DMS 273 (cell line): ENCODE measurements at regions not wholly inside any gene's neighbourhood (a gene's known extent, or its start where the extent isn't known, plus 50 kb on each side); places are given as distances from the start of the nearest gene placed in this dataset.

Experiments used
- DNase-seq: peaks from one replicate; lab custom pipeline; 2025; ENCODE audit not compliant: unreplicated experiment; lab: John Stamatoyannopoulos, UW

DNA sequence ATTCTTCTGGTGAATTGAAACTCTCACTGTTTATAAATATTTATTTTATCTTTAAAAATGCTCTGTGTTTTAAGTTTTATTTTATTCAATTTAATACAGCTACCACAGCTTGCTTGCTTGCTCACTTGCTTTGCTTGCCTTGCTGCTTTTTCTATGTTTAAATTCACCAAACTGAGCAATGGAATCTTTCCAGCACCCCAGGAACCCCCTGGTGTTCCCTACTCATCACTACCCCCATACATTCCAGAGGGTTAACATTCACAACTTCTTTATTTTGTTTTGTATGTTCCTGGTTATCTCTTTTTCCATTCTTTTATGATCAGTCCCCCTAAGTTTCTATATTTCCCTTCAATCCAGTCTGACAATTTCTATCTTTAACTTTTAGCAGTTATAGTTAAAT is 166.5 kb upstream of the COL1A2 start:
- DNase-seq: no peak

DNA sequence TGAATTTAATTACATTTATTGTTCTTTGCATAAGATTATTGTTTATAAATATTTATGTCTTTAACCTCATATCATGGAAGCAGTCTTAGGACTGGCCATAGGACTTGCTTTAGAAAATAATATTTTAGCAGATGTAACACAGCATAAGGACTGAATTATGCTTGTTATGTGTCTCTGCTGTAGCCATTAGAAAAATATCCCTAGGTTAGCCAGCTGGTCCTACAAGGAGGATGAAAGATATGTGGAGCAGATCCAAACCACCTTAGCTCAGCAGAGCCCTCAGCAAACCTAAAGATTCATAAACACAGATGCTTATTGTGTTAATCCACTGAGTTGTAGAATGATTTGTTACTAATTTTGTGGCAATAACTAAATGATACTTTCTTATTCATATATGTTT is 166.0 kb upstream of the COL1A2 start:
- peak; percentile 54 for DNase-seq

DNA sequence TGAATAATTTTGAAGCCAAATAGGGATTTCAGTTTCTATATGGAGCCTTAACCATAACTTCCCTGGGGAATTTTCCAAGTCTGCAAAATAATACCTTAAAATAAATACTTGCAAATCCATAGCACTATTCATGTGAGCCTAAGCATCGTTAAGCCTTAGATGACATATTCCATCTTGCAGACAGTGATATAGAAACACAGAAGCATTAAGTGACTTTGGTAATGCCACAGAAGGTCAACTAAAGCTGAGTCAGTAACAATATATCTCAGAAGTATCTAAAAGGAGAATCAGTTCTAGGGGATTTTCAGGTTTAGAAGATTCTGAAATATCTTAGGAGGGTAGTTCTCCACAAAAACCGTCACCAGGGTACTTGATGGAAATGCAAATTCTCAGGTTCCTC is 163.4 kb upstream of the COL1A2 start:
- DNase-seq: no peak

DNA sequence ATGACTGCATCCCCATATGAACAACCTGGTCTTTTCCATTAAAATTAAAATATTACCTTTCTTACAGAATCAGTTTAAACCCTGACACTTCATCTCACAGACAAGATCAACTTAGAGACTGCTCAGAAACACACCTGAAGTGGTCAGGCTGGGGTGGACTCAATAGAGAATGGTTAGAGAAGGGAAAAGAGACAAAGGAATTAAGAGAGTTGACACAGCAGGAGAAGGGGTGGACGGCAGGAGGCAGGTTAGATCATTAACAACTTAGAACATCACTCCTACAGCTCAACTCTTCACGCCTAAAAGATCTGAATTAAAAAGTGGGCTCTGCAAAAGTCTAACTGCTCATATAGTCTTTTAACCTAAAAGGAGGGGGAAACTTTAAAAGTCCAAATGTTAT is 157.7 kb upstream of the COL1A2 start:
- no peak for DNase-seq

DNA sequence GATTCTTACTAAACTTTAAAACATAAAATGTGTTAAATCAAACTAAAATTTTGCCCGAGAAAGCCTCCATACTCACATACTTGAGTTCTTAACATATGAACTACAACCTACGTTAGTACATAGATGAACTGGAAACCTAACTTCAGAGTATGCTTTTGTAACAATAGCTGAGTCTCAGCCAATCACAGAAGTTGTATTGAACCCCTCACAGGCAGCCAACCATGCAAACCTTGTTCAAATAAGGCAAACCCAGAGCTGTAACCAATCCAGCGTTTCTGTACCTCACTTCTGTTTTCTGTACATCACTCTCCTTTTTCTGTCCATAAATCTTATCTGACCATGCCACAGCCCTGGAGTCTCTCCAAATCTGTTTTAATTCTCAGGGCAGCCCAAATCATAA is 157.3 kb upstream of the COL1A2 start:
- no peak for DNase-seq

DNA sequence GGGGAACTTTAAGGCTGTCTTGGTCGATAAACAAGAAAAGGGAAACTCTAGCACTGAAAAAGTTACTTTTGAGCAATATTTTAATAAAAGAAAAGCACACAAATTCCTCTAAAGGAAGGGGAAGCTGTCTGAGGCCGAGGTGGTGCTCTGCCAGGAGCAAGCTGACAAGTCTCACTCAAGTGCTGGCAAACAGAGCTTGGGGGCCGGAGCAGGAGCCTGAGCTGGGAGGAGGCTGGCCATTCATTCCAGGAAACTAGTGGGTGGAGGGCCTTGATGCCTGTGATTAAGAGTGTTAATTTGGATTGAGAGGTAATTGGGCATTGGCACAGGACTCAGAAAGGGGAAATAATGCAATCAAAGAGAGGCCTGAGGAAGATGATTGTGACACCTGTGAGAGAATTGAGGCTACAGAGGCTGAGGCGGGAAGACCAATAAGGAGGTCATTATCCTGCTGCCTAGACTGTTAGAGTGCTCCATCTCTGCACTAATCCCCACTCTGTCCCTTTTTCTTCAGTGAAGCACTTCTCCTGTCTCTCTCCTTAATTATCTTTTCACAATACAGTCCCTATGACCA is 154.9 kb upstream of the COL1A2 start:
- DNase-seq: no peak

DNA sequence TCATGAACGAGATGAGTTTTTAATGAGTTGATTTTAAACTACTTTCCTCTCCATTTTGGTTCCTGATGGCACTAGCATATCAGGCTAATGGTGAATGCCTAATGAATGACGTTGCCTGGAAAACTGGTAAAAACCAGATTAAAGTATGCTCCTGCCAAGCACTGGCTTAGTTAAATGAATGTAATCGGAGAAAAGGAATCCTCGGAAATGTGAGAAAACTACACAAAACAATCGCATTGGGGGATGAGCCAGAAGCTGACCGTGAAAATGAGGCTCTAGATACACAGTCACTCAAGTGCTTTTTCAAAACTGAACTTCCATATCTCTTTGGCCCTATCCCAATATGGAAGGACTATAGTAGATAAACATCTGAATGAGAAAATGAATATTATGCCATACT is 153.8 kb upstream of the COL1A2 start:
- DNase-seq: no peak

DNA sequence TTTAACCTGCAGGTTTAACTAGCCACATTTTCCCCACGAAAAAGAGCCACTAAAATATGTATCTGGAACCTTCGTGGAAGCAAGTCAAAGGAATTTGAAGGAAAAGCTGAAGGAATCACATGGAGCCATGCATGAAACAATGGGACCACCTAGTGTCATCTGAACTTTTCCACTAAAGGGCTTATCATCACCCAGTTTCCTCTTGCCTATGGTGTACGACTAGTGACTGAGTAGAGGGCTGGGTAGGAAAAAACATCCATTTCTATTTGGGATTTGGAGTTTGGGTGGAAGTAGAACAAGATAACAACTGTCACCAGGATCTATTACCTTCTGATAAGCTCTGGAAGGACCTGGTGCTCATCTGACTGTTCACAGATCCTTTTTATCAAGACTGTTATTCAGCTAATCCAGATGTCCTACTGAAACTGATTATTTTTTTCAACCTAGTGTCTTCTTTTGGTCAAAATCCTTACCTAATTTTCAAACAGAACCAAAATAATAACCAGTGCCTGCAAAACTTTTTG is 153.2 kb upstream of the COL1A2 start:
- DNase-seq: no peak

DNA sequence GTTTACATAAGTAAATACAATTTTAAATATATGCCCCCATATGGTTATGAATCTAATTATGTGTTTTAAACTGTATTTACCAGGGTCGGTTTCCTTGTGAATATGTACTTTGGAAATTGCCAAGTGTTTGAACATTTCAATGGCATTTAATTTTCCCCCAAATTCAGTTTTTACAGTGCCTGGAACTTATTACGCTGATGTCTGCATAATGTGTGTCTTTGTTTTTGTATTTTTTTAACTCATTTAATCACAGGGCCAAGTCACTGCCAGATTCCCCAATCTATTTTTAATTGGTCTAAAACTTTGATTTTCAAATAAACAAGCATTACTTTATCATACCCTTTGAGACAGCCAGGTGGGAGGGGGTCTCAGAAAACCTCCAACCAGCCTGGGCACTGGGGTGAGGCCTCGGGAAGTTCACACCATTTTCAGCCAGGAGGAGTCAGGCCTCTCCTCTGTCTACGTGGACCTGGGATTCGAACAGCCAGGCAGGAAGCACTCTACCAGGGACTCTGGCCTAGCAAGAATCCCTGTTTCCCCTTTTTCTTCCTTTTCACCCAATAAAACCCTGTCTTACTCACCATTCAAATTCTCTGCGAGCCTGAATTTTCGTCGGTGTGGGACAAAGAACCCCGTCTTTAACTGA is 151.5 kb upstream of the COL1A2 start:
- DNase-seq: no peak

DNA sequence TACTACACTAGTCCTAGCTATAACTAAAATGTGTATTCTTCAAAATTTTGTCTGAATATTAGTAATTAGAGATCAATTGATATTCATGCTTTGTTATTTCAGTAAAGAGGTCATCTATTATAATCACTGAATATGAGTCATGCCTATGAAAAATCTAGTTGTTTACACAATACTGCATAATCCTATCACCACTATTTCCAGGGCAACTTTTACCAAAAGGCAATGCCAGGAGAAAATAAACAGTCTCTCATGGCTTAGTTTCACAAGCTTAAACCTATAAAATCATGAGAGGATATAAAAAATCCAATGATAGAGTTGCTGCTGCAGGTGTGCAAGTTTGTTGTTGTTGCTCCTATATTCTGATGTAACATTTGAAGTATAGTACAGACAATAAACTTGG is 149.9 kb upstream of the COL1A2 start:
- no peak for DNase-seq

DNA sequence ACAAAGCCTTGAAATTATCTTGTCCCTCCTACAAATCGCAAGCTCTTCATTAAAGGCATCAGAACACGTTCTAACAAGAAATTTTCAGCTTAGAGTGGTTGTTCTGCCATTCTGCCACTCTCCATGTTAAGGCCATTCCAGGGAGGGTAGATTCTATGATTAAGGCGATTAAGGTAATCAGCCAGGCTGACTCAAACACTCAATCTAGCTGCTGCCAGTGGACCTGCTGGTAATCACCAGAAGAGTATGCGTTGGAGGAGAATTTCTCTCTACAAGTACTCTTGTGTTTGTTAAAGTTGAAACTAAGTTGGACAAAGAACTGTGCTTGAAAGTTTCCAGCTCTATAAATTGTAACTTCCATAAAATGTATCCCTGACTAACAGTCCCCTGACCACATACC is 149.2 kb upstream of the COL1A2 start:
- no peak for DNase-seq

DNA sequence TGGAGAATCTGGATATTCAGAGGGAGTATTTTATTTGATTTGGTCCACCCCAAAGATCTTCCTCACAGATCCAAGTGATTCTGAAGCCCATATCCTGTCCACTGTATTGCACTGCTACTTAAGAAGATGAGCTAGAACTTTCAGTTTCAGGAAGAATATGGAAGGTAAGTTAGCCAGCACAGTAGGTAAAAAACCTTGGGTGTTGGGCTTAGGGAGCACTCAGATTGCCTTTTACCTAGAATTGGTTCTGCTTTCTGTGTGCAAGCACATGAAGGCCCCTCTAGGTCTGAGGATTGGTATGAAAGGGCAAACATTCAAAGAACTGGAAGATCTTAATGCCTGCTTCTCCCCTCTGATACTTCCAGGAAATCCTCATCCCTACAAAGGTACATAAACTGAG is 146.7 kb upstream of the COL1A2 start:
- DNase-seq: no peak

DNA sequence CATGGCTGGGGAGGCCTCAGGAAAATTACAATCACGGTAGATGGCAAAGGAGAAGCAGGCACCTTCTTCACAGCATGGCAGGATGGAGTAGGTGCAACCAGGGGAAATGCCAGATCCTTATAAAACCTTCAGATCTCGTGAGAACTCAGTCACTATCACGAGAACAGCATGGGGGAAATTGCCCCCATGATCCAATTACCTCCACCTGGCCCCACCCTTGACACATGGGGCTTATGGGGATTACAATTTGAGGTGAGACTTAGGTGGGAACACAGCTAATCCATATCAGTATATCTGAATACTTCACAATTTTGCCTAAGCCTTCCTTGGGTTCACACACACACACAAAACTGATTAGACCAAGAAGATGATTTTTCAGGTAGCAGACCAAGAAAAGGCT is 145.1 kb upstream of the COL1A2 start:
- no peak for DNase-seq

DNA sequence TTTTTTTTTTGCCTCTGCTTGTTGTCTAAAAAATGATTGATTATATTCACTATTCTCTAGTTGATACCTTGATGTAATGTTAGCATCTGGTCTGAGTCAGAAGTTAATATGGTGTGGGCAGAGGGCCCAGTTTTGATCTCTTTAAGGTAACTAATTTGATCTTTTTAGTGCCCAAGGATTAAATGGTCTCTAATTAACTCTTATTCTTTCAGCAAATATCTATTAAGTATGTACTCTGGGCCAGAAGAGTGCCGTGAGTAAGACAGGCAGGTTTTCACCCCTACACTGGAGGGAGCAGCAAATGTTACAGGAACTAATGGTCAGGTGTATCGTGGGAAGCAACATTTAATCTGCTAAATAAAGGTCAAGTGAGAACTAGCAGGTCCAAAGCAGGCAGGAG is 144.6 kb upstream of the COL1A2 start:
- peak; percentile 68 for DNase-seq

DNA sequence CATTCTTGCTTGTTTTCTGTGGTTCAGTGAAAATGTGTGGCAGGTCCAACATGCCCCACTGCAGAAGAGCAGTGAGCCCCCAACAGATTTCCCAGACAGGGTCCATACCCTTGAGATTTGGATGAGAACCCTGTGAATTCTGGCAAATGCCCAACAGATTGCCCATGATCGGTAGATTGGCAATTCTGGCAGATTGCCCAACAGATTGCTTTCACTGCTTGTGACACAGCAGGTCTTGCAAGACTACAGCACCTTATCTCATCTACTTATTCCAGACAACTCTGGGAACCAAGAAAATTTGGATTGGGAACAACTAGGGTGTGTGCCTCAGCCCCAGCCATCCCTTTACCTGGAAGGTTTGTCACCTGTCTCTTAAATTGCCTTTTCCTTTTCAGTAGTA is 143.7 kb upstream of the COL1A2 start:
- DNase-seq: peak; percentile 63

DNA sequence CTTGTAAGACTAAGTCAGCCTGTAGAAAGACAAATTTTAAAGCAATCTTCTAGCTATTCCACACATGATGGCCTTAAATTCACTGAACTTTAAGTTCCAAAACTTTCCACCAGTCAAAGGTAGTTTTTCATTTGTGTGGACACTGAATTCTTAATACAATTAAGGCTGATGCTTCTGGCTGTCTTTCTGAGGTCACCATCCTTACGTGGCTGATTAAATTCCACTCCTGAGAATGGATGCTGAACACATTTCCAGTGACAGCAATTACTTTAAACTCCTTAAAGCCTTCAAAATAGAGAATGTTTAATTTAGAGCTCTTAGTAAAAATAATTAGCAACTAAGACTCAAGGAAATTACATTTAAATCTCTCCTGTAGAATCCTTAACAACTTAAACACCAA is 142.6 kb upstream of the COL1A2 start:
- no peak for DNase-seq

DNA sequence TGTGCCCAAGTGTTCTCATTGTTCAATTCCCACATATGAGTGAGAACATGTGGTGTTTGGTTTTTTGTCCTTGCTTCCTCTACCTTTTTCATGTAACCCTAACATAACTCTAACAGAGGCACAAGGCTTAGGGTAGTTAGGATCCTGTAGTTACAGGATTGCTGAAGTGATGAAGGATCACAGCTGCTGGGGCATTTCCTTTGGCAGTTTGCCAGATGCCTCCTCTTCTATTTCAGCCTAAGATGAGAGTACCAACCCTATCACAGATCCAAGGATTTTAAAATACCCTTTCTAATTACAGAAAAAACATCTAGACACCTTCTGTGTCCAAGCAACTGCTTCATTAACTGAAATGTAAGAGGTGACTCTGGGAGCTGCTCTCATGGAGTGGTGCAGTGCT is 141.7 kb upstream of the COL1A2 start:
- DNase-seq: peak; percentile 85

DNA sequence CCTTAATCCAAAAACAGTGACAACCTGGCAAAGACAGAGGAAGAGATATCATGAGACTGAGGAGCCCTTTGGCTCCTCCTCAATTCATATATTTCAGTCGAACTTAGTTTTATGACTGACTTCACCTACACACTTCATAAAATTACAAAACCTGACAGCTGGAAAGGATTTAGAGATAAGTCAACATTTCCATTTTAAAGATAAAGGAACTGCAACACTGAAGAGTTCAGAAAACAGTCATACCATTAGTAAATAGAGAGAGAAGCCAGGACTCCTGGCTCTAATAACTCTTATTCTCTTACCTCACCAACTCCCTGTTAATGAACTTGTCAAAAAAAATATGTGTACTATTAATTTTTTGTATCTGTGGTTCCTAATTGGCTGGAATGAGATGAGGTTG is 141.0 kb upstream of the COL1A2 start:
- no peak for DNase-seq

DNA sequence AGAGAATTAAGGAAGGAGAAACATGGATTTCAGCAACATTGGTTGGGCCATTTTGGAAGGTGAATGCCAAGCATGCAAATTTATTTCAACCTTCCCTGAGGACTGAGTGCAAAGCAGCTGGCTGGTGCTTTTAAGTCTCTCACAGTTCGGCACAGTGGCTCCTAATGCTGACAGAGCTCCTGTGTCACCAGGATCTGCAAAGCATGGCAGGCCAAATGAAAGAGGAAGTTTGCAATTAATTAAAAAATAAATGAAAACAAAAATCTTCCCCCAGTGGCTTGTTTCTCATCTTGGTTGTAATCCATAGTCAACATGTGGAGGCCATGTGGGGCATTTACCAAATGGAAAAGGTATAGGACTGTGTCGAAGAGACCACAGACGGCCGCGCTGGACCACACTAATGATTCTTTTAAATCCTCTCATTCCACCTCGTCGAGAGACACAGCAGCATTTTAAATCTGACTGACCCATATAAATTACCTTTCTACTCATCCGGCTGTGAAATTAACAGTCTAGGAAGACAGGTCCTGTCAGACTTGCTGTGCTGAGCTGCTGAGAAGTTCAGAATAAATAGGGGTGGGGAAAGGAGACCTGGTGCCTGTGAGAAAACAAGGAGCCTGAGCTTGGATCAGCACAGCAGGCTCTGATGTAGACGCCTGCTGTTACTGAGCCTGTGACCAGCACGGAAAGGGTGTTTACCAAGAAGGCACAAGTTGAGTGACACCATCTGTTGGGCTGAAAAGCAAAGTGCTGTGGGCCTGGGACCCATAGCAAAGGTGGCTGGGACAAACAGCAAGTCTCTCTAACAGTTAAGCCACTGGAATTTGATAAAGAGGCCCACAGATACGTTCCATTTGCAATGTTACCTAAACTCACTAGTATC is 136.0 kb upstream of the COL1A2 start:
- DNase-seq: peak; percentile 60

DNA sequence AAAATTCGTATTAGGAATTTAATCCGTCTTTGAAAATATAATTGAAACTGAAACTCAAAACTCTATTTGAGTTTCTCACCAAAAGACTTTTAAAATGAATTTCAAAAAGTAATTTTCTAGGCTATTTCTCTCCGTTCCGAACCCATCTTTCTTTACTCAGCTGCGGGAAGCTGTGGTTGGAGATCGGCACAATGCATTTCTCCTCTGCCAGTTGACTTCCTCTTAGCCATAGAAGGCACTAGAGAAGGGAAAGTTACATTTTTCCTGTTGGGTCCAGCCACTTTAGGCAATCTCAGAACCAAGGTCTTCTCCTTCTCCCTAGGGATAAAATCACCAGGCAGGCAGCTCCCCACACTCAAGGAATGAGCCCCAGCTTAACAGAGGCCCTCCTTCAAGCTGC is 133.6 kb upstream of the COL1A2 start:
- no peak for DNase-seq

DNA sequence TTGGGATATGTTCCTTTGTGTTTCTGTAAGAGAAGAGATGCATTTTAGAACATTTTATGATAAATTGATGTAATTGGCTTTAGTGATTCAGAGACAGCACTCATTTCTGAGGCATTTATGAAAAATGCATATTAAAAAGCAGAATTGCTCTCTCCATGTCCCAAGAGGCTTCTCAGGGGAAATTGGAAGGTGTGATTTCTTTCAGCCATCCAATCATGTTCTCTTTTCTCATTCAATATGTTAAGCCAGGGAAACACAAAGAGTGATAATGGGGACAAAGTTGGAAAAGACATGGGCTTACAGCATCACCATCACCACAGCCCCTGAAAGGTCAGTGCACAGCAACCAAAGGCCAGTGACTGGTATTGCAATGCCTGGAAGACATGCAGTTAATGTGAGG is 129.9 kb upstream of the COL1A2 start:
- DNase-seq: no peak

DNA sequence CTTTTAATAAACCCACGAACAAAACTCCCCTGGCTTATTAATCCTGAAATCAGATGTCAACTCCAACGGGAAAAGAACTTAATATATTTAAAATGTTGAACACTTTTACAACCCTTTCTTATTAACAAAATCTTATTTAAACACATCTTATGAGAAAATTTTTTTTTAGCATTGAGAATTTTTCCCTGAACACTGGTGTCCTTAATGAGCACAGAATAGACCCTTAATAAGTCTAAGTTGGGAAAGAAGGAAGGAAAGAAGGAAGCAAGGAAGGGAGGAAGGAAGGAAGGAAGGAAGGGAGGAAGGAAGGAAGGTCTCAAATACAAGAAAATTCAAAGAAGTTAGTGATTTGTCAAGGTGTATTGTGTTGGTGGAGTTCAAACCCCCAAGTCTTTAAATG is 129.2 kb upstream of the COL1A2 start:
- no peak for DNase-seq
